ENCODE measurements at regions not wholly inside any gene's neighbourhood (a gene's known extent, or its start where the extent isn't known, plus 50 kb on each side); places are given as distances from the start of the nearest gene placed in this dataset.

GRCh38 chr5:127999909-128000308 lies 83.7 kb upstream of the SLC12A2 start (continued):
- TF ChIP-seq PKNOX1 (IDR thresholded peaks at IDR 0.05) (no peak), IKZF1 (conservative IDR thresholded peaks at IDR 0.05) (no peak), ETV6 (conservative IDR thresholded peaks at IDR 0.05 in 1 of 2, IDR thresholded peaks at IDR 0.05 in 1 of 2; ENCODE audit: borderline replicate concordance in 1 of 2, low read depth in 1 of 2) (no peak), POLR2AphosphoS5 (IDR thresholded peaks at IDR 0.05; ENCODE audit: low read length) (no peak), GABPA (IDR thresholded peaks at IDR 0.05; ENCODE audit: low read depth) (no peak)

GRCh38 chr5:128002425-128002824 lies 81.1 kb upstream of the SLC12A2 start:
- BruUV-seq (replicated peaks), result no TSS peak
- Histone ChIP-seq H3K9ac (ENCODE audit: control insufficient read depth, insufficient read depth, low read length) (no peak overlapping the region), H3K79me2 (ENCODE audit: control insufficient read depth, insufficient read depth, low read length) (no peaks in the 10 kb centered on the region), H3K27ac (ENCODE audit: control insufficient read depth, insufficient read depth) (no peak overlapping the region), H4K20me1 (ENCODE audit: control insufficient read depth, insufficient read depth) (no peaks in the 10 kb centered on the region), H3K27me3 (replicated peaks in 1 of 2; ENCODE audit: control insufficient read depth in 2 of 2, insufficient read depth in 2 of 2, low read length in 1 of 2) (no peaks in the 10 kb centered on the region), H3K4me3 (no peak overlapping the region), H3K4me1 (ENCODE audit: control insufficient read depth, insufficient read depth, low read length) (no peaks in the 10 kb centered on the region), H3K9me3 (replicated peaks; ENCODE audit: control insufficient read depth, insufficient read depth, low read length) (no peaks in the 10 kb centered on the region; the same call in 2 of the 3 replicates), H2AFZ (ENCODE audit: control insufficient read depth, low read depth, low read length) (no peak overlapping the region), H3K4me2 (ENCODE audit: control insufficient read depth, insufficient read depth) (no peak overlapping the region), H3K36me3 (ENCODE audit: control insufficient read depth in 2 of 2, insufficient read depth in 2 of 2, low read length in 1 of 2) (no peaks in the 10 kb centered on the region)
- ATAC-seq (no peak), DNase-seq (ENCODE audit: low read depth, low spot score) (no peak), FAIRE-seq (no peak)
- RAD21 ChIA-PET (ENCODE audit: unreplicated experiment), result no interaction called here
- SMC1A ChIA-PET (ENCODE audit: uncharacterized antibody, unreplicated experiment), result interaction anchor here (0.8 to 1.3 kb wide), 5 partner anchors 12 to 206 kb away, joined by 3 to 4 read pairs (median 3); no protein-coding TSS in a partner anchor
- 89% methylated on average over 5 of the region's 5 CpGs for WGBS (ENCODE audit: insufficient coverage, insufficient replicate concordance, low lambda C conversion rate, missing lambda C conversion rate)
- in situ Hi-C loops (cut with MboI) (no loop called here), intact Hi-C loops (cut with micrococcal nuclease; ENCODE audit: unreplicated experiment) (no loop called here)
- POLR2A ChIA-PET, result interaction anchor here (1.1 kb wide), 1 partner anchor 13 kb away, joined by 3 read pairs; no protein-coding TSS in a partner anchor
- CTCF ChIA-PET, result no interaction called here
- TF ChIP-seq BCL11A (IDR thresholded peaks at IDR 0.05; ENCODE audit: low read depth, low read length) (no peak), SREBF1 (IDR thresholded peaks at IDR 0.05; ENCODE audit: low read length) (no peak), DPF2 (IDR thresholded peaks at IDR 0.05) (no peak), HSF1 (IDR thresholded peaks at IDR 0.05; ENCODE audit: low read depth, low read length) (no peak), NBN (IDR thresholded peaks at IDR 0.05) (no peak), PML (IDR thresholded peaks at IDR 0.05; ENCODE audit: low read length) (no peak), SKIL (IDR thresholded peaks at IDR 0.05; ENCODE audit: low read depth, poor library complexity, severe bottlenecking) (no peak), SMAD5 (IDR thresholded peaks at IDR 0.05; ENCODE audit: low read depth) (no peak), ZBED1 (IDR thresholded peaks at IDR 0.05; ENCODE audit: borderline replicate concordance) (no peak), CBFB (IDR thresholded peaks at IDR 0.05; ENCODE audit: low read depth) (no peak), NKRF (conservative IDR thresholded peaks at IDR 0.05) (no peak), CREB1 (IDR thresholded peaks at IDR 0.05; ENCODE audit: low read depth) (no peak), RCOR1 (conservative IDR thresholded peaks at IDR 0.05; ENCODE audit: low read depth, low read length) (no peak), SIN3A (IDR thresholded peaks at IDR 0.05; ENCODE audit: low read depth, low read length) (no peak), RFX5 (IDR thresholded peaks at IDR 0.05; ENCODE audit: low read depth, low read length) (no peak), MTA2 (IDR thresholded peaks at IDR 0.05; ENCODE audit: low read depth) (no peak)

Measured in GM12878 (cell line).